GM23248 (cell line): ENCODE measurements at regions not wholly inside any gene's neighbourhood (a gene's known extent, or its start where the extent isn't known, plus 50 kb on each side); places are given as distances from the start of the nearest gene placed in this dataset.

Source experiments
- EZH2 ChIP-seq: fragments of 200-600 bp; sonication (generic); IDR thresholded peaks from 2 replicates; pipeline ENCODE4 v1.6.1; 2018; ENCODE audit warnings: antibody characterized with exemption, mild to moderate bottlenecking; ENCODE audit not compliant: insufficient read depth, poor library complexity, severe bottlenecking
- EZH2phosphoT487 ChIP-seq: fragments of 200-600 bp; sonication (generic); IDR thresholded peaks from 2 replicates; pipeline ENCODE4 v1.6.1; 2018; ENCODE audit warnings: antibody characterized with exemption, moderate library complexity, mild to moderate bottlenecking, low read depth; ENCODE audit not compliant: insufficient read depth

DNA sequence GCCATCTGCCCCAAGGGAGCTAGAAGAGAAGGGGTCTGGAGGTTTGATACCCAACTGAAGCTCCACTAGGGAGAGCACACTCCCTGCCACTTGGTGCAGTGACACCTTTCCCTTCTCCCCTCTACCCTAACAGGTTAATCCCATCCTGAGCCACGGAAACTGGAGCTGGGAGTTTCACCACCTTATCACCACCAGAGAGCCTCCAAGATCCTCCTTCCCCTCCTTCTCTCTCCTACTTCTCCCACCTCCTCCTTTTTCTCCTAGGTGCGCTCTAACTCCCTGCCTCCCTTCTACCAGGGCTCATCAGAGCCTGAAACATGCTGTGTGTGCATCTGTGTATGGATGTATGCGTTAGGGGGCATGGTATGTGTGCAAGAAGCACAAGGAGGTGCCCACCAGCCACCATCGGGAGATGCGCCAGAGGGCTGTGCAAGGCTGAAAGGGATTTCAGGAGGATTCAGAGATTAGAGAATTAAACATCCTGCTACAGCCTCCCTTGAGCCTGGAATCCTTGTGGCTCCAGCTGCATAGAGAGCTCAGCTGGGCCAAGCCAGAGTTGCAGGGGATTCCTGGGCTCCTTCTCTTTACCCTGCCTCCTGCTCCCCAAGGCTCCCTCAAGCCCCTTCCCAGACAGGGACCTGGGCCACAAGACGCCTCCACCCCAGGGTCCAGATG lies 89.8 kb downstream of the PCDH1 start:
- TF ChIP-seq EZH2phosphoT487 (no peak), EZH2 (no peak)
